NCI-H2227 (cell line): ENCODE measurements at regions not wholly inside any gene's neighbourhood (a gene's known extent, or its start where the extent isn't known, plus 50 kb on each side); places are given as distances from the start of the nearest gene placed in this dataset.

Experiments
- DNase-seq: peaks from one replicate; lab custom pipeline; 2025; ENCODE audit not compliant: unreplicated experiment; lab: John Stamatoyannopoulos, UW

DNA sequence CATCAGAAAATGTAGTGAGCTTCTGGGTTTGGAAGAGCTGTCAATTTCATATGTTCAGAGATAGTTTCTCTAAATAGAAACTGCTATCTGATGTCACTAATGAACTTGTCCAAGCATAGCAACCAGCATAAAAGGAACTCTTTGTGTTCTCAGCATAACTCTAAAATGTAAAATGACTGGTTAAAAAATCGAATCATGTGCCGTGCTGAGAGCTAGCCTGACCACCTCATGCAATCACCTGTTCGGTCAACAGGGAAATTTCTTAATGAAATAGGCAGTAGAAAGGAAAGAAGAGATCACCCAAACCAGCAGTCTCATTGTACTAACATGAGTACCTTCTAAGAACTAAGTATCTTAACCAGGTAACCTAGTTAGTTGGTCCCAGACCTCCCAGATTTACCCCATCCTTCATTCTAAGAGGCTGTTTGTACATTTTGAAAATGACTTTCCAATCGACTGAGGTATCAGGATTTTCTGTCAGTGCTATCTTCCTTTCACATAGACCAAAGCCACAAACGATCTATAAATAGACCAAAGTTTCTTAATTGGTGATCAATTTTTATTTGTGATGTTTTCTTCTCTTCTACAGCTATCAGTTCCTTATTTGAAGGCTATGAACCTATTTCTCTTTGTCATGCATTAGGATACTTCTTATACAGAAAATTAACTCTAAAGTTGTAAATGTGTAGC, 147.3 kb downstream of the TLR5 start:
- no peak for DNase-seq

DNA sequence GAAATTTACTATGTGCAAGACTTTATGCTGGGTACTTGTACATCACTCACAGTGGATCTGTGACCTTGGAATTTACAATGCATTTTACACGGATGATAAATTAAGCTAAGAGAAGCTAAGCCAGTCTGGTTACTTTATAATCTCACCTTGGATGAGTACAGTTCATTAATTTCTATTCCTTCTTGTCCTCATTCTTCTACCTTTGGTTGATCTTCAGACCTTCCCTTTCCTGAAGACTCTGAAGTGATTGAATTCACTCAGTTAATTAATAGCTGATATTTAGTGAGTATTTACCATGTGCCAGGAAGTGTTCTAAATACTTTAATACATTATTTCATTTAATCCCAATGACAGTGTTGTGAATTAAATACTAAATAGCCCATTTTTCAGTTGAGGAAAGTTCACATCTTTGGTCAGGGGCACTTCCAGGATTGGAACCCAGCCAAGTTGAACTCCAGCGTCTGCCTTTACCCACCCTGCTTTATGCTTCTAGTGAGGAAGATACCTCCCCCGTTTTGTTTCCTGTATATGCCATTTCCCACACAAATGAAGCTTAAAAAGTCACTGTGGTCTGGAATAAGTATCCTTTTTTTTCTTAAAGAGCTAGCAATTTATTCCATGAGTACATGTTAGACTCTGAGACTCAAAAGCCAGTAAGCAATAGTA, 146.6 kb downstream of the TLR5 start:
- no peak for DNase-seq

DNA sequence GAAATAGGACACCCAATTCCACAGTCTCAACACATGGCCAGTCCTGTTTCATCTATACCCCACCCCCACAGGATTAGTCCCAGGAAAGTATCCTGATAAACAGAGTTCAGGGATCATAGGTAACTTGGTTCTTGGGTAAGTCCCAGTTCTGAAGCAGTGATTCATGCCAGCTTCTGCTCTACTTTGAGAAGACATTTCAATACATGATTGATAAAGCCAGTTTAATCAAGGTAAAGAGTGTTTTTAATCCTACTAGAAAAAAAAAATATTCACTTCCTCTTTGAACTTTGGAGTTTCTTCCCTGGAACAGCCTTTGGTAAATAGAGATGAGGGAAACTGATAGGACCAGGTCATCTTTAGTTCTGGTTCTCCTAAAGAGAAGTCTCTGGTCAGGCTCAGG, 142.4 kb downstream of the TLR5 start:
- DNase-seq: no peak

DNA sequence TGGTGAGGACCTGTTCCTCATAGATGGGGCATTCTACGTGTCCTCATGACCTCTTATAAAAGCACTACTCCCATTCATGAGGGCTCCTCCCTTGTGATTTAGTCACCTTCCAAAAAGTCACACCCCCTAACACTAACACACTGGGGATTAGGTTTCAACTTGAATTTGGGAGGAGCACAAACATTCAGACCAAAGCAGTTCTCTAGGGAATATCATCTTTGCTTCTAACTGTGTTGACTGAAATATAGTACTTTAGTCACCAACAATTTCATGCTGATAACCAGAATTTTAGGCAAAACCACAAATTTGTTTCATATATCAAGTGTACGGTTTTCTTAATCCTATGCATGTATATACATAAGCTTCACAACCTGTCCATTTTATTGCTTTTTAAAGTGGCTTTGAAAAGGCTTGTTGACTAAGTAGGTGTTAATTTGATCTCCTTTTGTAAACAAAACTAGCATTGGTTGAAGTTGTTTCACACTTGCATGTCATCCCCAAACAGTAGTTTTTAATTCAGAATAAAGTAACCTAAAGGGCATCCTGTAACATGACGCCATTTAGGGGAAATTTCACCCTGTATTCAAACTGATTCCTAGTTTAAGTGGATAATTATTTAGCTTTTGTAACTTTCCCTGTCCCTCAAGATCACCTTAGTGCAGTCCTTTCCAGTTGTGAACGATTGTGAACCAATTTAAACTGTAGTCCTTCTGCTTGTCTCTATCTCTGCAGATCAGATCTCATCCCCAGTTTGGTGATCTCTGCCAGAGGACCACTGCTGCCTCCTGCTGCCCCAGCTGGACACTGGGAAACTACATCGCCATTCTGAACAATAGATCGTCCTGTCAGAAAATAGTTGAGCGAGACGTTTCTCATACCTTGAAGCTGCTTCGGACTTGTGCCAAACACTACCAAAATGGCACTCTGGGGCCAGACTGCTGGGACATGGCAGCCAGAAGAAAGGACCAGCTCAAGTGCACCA, 141.1 kb downstream of the TLR5 start:
- DNase-seq: no peak

DNA sequence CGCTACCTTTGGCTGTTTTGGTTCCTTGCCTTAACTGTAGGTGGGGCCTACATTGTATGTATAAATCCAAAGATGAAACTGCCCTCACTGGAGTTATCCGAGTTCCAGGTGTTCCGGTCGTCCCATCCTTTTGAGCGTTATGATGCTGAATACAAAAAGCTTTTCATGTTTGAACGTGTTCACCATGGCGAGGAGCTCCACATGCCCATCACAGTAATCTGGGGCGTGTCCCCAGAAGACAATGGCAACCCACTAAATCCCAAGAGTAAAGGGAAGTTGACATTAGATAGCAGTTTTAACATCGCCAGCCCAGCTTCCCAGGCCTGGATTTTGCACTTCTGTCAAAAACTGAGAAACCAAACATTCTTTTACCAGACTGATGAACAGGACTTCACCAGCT, 139.5 kb downstream of the TLR5 start:
- no peak for DNase-seq

DNA sequence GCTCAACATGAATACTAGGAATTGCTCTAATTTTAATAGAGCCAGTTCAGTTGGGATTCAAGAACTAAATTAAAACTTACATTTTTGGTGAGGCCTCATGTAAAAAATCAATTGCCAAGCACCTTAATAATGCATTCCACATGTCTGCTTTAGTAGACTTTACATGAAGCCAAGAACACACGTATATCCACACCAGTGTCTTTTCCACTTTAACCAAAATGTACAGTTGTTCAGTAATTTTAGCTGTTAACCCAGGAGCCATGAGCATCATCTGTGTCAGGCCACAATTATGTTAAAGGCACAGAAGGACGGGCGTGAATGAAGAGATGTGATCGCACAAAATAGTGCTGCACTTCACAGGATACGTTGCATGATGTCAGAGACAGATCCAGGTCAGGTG, 136.7 kb downstream of the TLR5 start:
- DNase-seq: no peak

DNA sequence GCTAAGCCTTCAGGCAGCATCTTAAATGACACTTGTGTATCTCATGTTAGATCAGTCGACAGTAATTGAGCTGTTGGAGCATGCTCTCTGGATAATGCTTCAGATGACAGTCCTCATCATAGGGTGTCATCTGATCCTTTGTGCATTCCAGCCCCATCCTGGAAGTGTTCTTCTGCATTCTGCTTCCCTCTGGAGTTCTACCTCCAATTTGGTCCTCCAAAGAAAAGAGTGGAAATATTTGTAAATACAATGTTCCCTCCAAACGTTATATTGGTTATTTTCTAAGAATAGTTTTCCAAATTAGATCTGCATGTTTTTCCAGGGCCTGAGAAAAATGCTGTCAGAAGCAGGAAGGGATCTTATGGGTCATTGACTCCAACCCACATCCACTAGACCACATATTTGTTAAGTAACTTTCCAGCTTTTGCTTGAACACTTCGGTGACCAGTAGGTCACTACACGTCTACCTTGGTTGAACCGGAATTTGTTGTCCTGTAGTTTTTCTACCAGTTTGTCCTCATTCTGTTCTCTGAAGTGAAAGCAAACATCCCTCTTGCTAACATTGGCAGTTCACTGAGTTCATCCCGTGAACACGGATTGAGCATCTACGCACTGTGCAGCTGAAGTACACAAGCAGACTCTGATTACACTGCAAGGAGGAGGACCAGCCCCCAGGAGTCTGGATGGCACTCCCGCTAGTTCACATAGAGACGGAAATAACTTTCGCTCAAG, 136.0 kb downstream of the TLR5 start:
- DNase-seq: no peak

DNA sequence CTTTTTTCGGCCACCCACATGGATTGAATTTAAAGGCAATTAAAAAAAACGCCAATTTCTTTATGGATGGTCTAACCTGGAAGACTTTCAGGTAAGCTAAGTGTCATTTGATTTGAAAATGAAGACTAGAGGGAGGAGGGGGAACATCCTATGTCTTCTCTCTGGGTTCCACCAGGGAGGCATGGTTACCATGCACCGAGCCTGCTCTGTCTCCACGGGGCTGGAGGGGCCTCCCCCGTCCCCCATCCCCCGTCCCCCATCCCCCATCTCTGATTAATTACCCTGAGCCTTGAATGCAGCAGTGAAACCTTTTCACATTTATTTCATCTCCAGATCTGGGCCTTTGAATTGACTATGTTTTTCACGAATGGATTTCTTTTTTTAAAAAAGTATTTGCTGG, 135.1 kb downstream of the TLR5 start:
- no peak for DNase-seq

DNA sequence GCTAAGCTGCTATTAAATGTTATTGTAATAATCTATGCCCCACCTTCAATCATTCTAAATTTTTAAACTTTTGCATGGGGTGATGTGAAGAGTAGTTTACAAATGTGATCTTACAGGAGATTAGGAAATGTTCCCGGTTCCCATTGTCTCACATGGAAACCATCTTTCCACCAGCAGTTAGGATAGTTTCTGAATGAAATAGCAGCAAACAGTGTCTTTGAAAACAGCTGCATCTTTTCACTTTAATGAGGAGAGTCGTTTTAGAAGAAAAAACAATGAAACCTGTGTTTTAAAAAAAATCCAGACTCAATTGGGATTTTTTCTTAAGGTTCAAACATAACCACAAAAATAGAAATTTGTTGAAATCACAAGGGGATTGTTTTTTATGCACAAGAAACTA, 134.2 kb downstream of the TLR5 start:
- no peak for DNase-seq

DNA sequence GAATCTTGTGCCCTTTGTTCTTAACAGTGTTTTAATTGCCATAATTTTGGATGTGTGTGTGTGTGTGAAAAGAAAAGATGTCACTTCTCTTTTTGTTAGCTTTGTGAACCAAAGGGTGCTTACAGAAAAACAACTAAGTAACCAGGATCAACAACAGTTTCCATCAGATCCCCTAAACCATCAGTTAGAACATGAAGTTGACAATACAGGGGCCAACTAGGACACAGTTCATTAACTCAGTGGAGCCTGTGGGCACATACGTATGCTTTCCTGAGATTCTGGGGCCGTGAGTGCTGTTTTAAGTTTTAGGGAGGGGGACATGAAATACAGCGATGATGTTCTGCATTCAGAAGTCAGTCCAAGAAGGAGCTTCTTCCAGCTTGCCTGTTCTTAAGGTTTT, 133.6 kb downstream of the TLR5 start:
- no peak for DNase-seq

DNA sequence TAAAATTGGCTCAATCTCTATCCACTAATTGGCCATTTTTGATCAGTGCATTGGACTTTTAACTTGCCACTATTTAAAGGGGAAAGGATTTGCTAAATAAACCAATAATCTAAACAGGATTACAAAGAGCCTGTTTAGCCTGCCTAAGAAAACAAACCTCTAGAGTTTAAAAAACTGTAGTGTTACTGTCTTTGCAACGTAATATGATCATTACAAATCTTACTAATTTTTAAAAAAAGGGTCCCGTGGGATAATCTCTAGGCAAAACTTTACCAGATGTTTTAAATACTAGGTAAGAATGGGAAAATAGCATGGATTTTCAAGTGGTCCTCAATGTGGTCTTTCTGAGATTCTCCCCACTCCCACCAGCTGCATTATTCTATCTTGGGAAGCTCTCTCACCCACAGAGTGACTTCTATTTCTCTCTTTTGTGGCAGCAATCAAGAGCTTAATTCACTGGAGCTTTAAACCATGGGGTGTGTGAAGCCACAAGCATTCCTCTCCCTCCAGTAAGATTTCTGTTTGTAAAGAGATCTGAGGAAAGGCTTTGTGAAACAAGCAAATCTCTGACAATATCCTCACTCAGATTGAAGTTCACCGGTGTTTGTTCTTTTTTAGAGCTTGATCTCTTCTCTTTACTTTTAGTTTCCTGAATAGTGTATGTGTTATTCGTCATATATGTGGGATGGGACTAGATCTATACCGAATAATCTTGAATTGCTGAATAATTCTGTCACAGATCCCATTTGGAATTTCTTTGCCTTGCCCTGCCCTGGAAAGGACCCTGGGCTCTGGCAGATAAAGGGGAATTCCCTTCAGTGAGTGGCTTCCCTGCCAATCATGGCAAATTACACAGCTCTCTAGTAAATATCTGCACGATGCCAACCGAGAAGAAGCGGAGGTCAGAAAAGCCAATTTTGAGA, 132.2 kb downstream of the TLR5 start:
- DNase-seq: peak; percentile 45

DNA sequence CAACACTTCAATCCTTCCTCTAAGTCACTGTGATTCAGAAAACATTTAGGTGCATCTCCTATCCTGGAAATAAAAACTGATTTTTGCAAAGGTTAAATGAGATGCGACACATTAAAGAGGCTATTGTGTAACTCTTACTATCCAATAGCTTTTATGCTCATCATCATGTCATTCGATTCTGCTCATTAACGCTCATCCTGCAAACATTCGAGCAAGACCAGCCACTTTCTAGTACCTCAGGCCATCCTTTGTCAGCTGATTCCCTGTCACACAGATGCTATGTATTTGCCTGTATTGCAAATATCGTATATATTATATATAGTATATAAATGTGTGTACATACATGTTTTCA, 131.6 kb downstream of the TLR5 start:
- DNase-seq: no peak

DNA sequence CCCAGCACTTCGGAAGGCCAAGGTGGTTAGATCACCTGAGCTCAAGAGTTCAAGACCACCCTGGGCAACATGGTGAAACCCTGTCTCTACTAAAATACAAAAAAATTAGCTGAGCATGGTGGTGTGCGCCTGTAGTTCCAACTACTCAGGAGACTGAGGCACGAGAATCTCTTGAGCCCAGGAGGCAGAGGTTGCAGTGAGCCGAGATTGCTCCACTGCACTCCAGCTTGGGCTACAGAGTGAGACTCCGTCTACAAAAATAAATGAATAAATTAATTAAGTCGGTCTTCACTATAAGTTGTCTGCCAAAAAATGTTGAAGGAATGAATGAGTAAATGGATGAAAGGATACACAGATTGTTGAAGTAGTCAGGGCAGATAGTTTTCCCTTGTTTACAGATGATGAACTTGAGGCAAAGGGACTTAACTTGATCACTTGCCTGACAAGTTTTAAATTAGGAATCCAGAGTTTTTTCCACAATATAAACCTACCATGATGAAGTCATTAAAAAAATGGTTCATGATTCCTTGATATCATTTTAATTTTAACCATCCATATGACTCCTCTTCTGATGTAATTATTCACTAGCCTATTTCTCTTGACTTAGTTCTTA, 130.8 kb downstream of the TLR5 start:
- no peak for DNase-seq

DNA sequence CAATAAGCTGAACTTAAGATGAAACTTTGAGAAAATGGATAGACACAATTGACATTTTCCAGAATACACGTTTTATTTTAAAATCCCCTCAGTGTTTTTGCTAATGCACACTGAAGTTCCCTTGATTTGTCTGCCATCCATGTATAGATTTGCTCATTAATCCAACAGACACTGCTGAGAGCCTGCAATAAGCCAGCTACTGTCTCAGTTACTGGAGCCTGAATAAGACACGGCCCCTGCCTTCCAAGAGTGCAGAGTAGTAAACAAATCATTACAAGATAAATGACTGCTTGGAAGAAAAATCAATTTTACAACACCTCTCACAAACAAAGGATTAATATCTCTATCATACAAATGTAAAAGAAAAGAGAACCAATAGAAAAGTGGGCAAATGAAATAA, 130.1 kb downstream of the TLR5 start:
- no peak for DNase-seq

DNA sequence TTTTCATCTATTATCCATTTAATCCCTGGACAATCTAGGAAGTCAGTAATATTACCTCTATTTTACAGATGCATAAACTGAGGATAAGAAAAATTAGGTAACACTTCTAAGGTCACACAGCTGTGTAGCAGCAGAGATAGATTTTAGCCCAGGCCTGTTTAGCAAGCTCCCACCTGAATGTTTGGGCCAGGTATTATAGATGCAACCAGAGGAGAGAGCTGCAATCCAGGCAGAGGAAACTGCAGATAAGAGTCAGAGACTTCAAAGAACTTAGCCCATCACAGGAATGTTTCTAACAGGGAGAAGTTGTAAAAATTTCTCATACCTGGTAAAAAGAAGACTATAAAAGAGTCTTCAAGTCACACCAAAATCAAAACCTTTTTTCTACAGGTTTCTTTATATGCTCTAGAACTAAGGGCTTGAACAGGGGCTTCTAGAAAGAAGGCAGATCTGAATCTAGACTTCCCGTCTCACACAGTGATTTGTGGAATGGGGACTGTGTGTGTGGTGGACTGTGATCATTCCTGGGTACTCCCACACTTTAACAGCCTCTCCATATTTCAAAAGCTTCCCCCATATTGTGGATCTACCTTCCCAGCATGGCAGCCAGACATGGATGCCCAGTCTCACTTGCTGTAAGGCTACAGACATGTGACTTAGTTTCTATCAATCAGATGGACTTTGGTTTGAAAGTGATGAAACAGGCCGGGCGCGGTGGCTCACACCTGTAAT, 128.7 kb downstream of the TLR5 start:
- no peak for DNase-seq

DNA sequence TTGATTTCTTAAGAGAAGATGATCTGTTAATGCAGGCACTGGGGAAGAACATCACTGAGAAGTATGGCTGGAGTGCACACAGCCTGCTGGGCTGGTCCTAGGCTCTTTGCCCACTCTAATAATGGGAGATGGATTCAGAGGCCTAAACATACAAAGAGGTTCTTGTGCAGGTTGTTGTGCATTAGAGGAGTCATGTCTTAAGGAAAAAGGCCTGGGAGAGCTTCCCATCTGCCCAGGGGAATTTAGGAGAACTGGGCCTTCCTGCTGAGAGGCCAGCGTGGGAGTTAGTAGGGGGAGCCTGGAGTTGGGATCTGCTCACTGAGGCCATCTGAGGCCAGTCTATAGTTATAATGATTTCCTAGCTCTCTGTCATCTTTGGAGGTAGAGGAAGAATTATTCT, 126.7 kb downstream of the TLR5 start:
- DNase-seq: no peak

DNA sequence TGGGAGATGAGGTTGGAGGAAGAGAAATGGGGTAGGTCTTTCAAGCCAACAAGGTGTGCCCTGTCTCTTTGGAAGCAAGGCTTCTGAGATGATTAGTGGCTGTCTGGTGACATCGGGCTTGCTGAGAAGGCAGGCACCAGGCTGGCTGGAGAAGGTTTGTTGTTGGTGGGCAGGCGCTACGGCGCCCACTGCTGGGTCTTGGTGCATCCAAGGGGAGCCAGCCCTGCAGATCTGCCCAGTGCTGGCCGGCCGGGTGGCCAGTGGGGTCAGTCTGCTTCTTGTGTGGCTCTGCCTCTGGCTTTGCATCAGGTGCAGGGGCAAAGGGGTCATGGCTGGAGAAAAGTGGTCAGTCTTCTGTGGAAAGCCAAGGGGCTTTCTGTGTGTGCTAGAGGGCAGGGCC, 126.2 kb downstream of the TLR5 start:
- DNase-seq: no peak

DNA sequence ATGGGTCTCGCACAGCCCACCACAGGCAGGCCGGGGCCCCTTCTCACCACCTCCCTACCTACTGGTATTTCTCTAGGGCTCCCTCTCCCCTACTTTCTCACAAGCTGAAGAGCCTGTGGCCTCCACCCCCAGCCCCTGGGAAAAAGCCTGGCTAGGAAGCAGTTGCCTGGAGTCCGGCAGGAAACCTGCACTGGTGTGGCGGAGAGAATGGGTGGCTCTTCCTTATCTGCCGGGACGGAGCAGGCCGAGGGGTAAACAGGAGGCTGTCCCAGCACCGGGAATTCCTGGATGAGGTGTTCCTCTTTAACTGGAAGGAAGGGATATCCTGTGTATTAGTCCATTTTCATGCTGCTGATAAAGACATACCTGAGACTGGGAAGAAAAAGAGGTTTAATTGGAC, 125.8 kb downstream of the TLR5 start:
- no peak for DNase-seq

DNA sequence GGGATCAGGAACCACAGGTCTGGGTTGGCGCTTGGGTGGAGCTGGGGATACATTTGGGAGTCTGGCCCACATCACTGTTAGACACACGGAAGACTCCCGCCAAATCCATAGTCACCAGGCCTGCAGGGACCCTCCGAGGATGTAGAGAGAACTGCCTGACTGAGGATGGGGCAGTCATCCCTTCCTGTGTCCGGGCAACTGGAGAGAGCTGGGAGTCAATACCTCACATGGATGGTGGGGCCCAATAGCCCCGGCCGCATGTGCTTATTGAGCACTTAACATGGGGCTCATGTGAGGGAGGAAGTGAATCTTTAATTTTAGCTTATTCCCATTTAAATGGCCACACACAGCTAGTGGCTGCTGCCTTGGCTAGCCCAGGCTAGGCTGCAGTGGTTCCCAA, 124.5 kb downstream of the TLR5 start:
- no peak for DNase-seq
